Mesenchymal stem cell (in vitro differentiated cells and primary cell): ENCODE measurements at regions not wholly inside any gene's neighbourhood (a gene's known extent, or its start where the extent isn't known, plus 50 kb on each side); places are given as distances from the start of the nearest gene placed in this dataset.
A peak's percentile ranks its signal among the peaks of the same experiment; 100 is the strongest.

Source experiments
- DNase-seq: peaks from one replicate; pipeline ENCODE4 v3.0.0-alpha.2; 2013
- H2AFZ ChIP-seq: one replicate; pipeline ENCODE4 v1.6.1; 2013; ENCODE audit warnings: low read depth, mild to moderate bottlenecking, control low read depth, inconsistent platforms, low read length, moderate library complexity
- H2AK5ac ChIP-seq: 2 replicates; pipeline ENCODE4 v1.6.1; 2013; ENCODE audit warnings: low read length, moderate library complexity, mild to moderate bottlenecking, inconsistent platforms; ENCODE audit not compliant: severe bottlenecking
- H2BK120ac ChIP-seq: one replicate; pipeline ENCODE4 v1.6.1; 2013; ENCODE audit warnings: low read depth, mild to moderate bottlenecking, inconsistent platforms, low read length, moderate library complexity
- H2BK12ac ChIP-seq, 2 experiments: one replicate each; pipeline ENCODE4 v1.6.1; 2013; ENCODE audit warnings: inconsistent platforms in 2 of 2, low read length in 2 of 2, mild to moderate bottlenecking in 2 of 2, moderate library complexity in 2 of 2, control low read depth in 1 of 2
- H2BK15ac ChIP-seq: one replicate; pipeline ENCODE4 v1.6.1; 2013; ENCODE audit warnings: mild to moderate bottlenecking, low read depth, inconsistent platforms; ENCODE audit not compliant: poor library complexity, severe bottlenecking
- H2BK5ac ChIP-seq: 2 replicates; pipeline ENCODE4 v1.6.1; 2013; ENCODE audit warnings: low read depth, mild to moderate bottlenecking, low read length, control low read depth, inconsistent platforms; ENCODE audit not compliant: poor library complexity, severe bottlenecking
- H3K14ac ChIP-seq, 2 experiments: one replicate each; pipeline ENCODE4 v1.6.1; 2013; ENCODE audit warnings: inconsistent platforms in 2 of 2, low read length in 2 of 2, control low read depth in 1 of 2, mild to moderate bottlenecking in 1 of 2, moderate library complexity in 1 of 2
- H3K18ac ChIP-seq, 2 experiments: one replicate each; pipeline ENCODE4 v1.6.1; 2013; ENCODE audit warnings: inconsistent platforms in 2 of 2, low read length in 2 of 2, control low read depth in 1 of 2, low read depth in 1 of 2, mild to moderate bottlenecking in 1 of 2
- H3K23ac ChIP-seq, 2 experiments: one replicate each; pipeline ENCODE4 v1.6.1; 2013; ENCODE audit warnings: inconsistent platforms in 2 of 2, low read length in 2 of 2, mild to moderate bottlenecking in 2 of 2, moderate library complexity in 2 of 2, control low read depth in 1 of 2
- H3K27ac ChIP-seq: 2 replicates; pipeline ENCODE4 v1.5.1; 2013; ENCODE audit warnings: mild to moderate bottlenecking, moderate library complexity, low read length, control low read depth, inconsistent platforms; ENCODE audit not compliant: poor library complexity, severe bottlenecking
- H3K27me3 ChIP-seq, 2 experiments: 2 replicates each; pipeline versions ENCODE4 v1.6.1 to v1.7.0; 2013; ENCODE audit warnings: low read length in 2 of 2, mild to moderate bottlenecking in 2 of 2, moderate library complexity in 2 of 2, control low read depth in 1 of 2, inconsistent platforms in 1 of 2; ENCODE audit not compliant: control insufficient read depth in 1 of 2, insufficient read depth in 1 of 2
- H3K36me3 ChIP-seq, 2 experiments: 2 replicates each; pipeline versions ENCODE4 v1.6.1 to v1.7.0; 2013; ENCODE audit warnings: low read length in 2 of 2, control low read depth in 1 of 2, inconsistent platforms in 1 of 2, low read depth in 1 of 2, mild to moderate bottlenecking in 1 of 2; ENCODE audit not compliant: insufficient read depth in 2 of 2, control insufficient read depth in 1 of 2
- H3K4ac ChIP-seq, 2 experiments: one replicate each; pipeline ENCODE4 v1.6.1; 2013; ENCODE audit warnings: inconsistent platforms in 2 of 2, low read length in 2 of 2, mild to moderate bottlenecking in 2 of 2, moderate library complexity in 2 of 2, control low read depth in 1 of 2, low read depth in 1 of 2
- H3K4me1 ChIP-seq: 2 replicates; pipeline ENCODE4 v1.6.1; 2013; ENCODE audit warnings: low read depth, low read length, control low read depth; ENCODE audit not compliant: control insufficient read depth, insufficient read depth
- H3K4me2 ChIP-seq: 2 replicates; pipeline ENCODE4 v1.6.1; 2013; ENCODE audit warnings: low read length, mild to moderate bottlenecking, inconsistent platforms; ENCODE audit not compliant: poor library complexity, severe bottlenecking
- H3K4me3 ChIP-seq, 2 experiments: 2 replicates each; pipeline versions ENCODE4 v1.5.1 to v1.7.0; 2013; ENCODE audit warnings: low read length in 2 of 2, mild to moderate bottlenecking in 2 of 2, control low read depth in 1 of 2, low read depth in 1 of 2; ENCODE audit not compliant: insufficient read depth in 1 of 2
- H3K79me1 ChIP-seq: replicated peaks from 2 replicates; pipeline ENCODE4 v1.6.1; 2013; ENCODE audit warnings: mild to moderate bottlenecking, control low read depth, low read length, inconsistent platforms; ENCODE audit not compliant: poor library complexity, severe bottlenecking
- H3K9ac ChIP-seq: 2 replicates; pipeline ENCODE4 v1.7.0; 2013; ENCODE audit warnings: mild to moderate bottlenecking, low read length, moderate library complexity
- H3K9me3 ChIP-seq: 2 replicates; pipeline ENCODE4 v1.7.0; 2013; ENCODE audit warnings: mild to moderate bottlenecking, low read length; ENCODE audit not compliant: control insufficient read depth
- H4K8ac ChIP-seq: one replicate; pipeline ENCODE4 v1.6.1; 2013; ENCODE audit warnings: inconsistent platforms, mild to moderate bottlenecking, low read length, moderate library complexity
- H4K91ac ChIP-seq: one replicate; pipeline ENCODE4 v1.6.1; 2013; ENCODE audit warnings: mild to moderate bottlenecking, low read length, inconsistent platforms
- WGBS: methylation state at CpG from one replicate; pipeline ENCODE4 v1.1.7; 2013; ENCODE audit warnings: mixed read lengths; 5-methylcytosine and 5-hydroxymethylcytosine counted together

DNA sequence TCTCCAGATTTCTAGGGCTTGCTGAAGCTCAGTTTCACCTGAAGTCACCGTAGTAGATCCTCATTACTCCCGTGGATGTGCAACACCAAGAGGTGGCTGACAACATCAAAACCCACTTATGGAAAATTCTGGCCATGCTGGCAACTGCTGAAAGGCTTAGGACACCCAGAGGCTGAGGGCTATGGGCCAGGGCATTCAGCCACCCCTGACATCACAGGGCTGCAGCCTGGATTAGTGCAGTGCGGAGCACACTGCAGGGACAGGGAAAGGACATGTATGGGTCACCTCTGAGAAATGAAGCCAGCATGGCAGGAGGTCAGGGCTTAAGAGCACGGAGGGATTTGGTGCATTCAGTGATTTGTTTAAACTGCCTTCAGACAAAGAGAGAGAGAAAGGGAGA is 300.6 kb downstream of the TDRD15 start:
- Histone ChIP-seq H3K18ac (peak overlapping the region; percentile 4 to 79), H2BK12ac (peak overlapping the region in 1 of 2 experiments; percentile 61)
- WGBS: 96% methylated on average over 4 of the region's 4 CpGs

DNA sequence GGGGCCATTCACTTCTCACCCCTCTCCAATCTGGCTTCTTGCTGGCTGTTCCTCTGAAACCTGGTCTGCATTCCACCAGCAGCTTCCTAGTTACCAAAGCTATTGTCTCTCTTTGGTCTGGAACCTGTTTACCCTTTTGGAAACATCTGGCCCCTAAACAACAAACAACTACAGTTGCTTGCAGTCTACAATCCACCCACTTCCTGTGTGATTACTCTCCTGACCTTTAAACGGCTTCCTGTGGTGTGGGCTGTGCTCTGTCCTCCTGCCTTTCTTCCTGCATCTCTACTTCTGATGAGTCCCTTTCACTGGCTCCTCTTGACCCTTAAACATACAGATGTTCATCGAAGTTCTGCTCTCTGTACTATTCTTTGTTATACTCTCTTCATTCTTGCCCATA is 303.8 kb downstream of the TDRD15 start:
- Histone ChIP-seq H3K9ac (no peak overlapping the region), H3K4me3 (no peak overlapping the region), H3K79me1 (no peaks in the 10 kb centered on the region), H3K27ac (no peak overlapping the region), H4K8ac (no peak overlapping the region), H3K4me2 (no peak overlapping the region), H2BK15ac (no peak overlapping the region), H2BK12ac (peak overlapping the region in 1 of 2 experiments; percentile 57), H3K27me3 (no peaks in the 10 kb centered on the region), H4K91ac (no peak overlapping the region), H2BK120ac (no peak overlapping the region), H2AFZ (no peak overlapping the region), H3K4me1 (no peaks in the 10 kb centered on the region), H3K23ac (no peak overlapping the region), H3K18ac (peak overlapping the region in 1 of 2 experiments; percentile 72), H2AK5ac (no peak overlapping the region), H3K36me3 (no peaks in the 10 kb centered on the region), H3K14ac (peak overlapping the region in 1 of 2 experiments; percentile 22), H2BK5ac (no peak overlapping the region), H3K4ac (peak overlapping the region in 1 of 2 experiments; percentile 33), H3K9me3 (peaks cover 4% of the 10 kb centered on the region)
- DNase-seq: no peak
- 29% methylated on average over 2 of the region's 2 CpGs for WGBS

More for the DNA sequence above, 300.6 kb downstream of the TDRD15 start:
- no peaks in the 10 kb centered on the region for H3K4me1 ChIP-seq
- H3K4me3 ChIP-seq: no peak overlapping the region
- no peaks in the 10 kb centered on the region for H3K36me3 ChIP-seq
- no peak overlapping the region for H2BK5ac ChIP-seq
- H2BK15ac ChIP-seq: no peak overlapping the region
- H4K91ac ChIP-seq: peak overlapping the region; percentile 20
- H3K27me3 ChIP-seq: no peaks in the 10 kb centered on the region
- H3K14ac ChIP-seq: peak overlapping the region in 1 of 2 experiments; percentile 19
- H3K9me3 ChIP-seq: peaks cover 4% of the 10 kb centered on the region
- H2AFZ ChIP-seq: no peak overlapping the region
- no peaks in the 10 kb centered on the region for H3K79me1 ChIP-seq
- no peak overlapping the region for H3K23ac ChIP-seq
- no peak overlapping the region for H2AK5ac ChIP-seq
- H3K27ac ChIP-seq: no peak overlapping the region
- H2BK120ac ChIP-seq: no peak overlapping the region
- H3K4me2 ChIP-seq: no peak overlapping the region
- no peak overlapping the region for H3K9ac ChIP-seq
- no peak for DNase-seq
- no peak overlapping the region for H4K8ac ChIP-seq
- H3K4ac ChIP-seq: no peak overlapping the region

DNA sequence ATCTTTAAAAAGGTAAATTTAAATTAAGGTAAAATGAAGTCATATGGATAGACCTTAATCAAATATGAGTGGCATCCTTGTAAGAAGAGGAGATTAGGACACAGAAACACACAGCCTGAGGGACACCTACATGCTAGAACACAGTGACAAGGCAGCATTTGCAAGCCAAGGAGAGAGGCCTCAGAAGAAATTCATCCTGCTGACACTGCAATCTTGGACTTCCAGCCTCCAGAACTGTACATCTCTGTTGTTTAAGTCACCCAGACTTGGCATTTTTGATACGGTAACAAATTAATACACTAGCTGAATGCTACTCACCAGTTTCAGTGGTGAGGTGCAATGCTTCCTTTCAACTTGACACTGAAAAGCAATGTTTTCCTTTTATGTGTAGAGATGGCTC is 305.0 kb downstream of the TDRD15 start:
- H3K79me1 ChIP-seq: no peaks in the 10 kb centered on the region
- no peak overlapping the region for H3K14ac ChIP-seq
- H3K4me1 ChIP-seq: no peaks in the 10 kb centered on the region
- no peak overlapping the region for H2AFZ ChIP-seq
- DNase-seq: no peak
- H3K23ac ChIP-seq: no peak overlapping the region
- H3K4me3 ChIP-seq: no peak overlapping the region
- no peak overlapping the region for H2BK120ac ChIP-seq
- no peak overlapping the region for H3K27ac ChIP-seq
- no peak overlapping the region for H2AK5ac ChIP-seq
- no peak overlapping the region for H4K91ac ChIP-seq
- no peaks in the 10 kb centered on the region for H3K36me3 ChIP-seq
- peaks cover 4% of the 10 kb centered on the region for H3K9me3 ChIP-seq
- no peak overlapping the region for H4K8ac ChIP-seq
- 100% methylated on average over 1 of the region's 1 CpG for WGBS
- no peak overlapping the region for H3K4me2 ChIP-seq
- no peak overlapping the region for H2BK12ac ChIP-seq
- no peak overlapping the region for H2BK5ac ChIP-seq
- H2BK15ac ChIP-seq: no peak overlapping the region
- H3K27me3 ChIP-seq: no peaks in the 10 kb centered on the region
- H3K9ac ChIP-seq: no peak overlapping the region
- H3K18ac ChIP-seq: peak overlapping the region in 1 of 2 experiments; percentile 37
- H3K4ac ChIP-seq: no peak overlapping the region

DNA sequence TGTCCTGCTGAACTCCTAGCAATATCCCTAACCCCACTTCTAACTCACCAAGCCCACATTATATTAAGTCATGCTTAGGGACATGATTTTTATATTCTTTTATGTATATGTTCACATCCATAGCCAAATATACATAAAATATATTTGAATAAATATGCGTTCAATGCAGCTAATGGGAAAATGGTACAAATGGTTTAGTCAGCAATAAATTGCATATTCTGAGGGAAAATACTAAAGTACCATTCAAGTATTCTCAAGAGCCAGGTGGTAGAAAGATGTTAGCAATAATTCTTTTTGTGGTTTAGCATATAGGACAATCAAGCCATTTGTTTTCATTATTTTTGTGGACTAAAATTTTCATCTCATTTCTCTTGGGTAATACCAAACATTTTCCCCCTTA is 306.0 kb downstream of the TDRD15 start:
- Histone ChIP-seq H3K9ac (no peak overlapping the region), H3K4me3 (no peak overlapping the region), H3K18ac (no peak overlapping the region), H2BK5ac (no peak overlapping the region), H3K4me1 (no peaks in the 10 kb centered on the region), H3K4me2 (no peak overlapping the region), H2AK5ac (no peak overlapping the region), H4K8ac (no peak overlapping the region), H3K36me3 (no peaks in the 10 kb centered on the region), H3K27ac (no peak overlapping the region), H2BK12ac (no peak overlapping the region), H3K4ac (no peak overlapping the region), H2AFZ (no peak overlapping the region), H3K23ac (no peak overlapping the region), H3K27me3 (no peaks in the 10 kb centered on the region), H3K14ac (no peak overlapping the region), H3K79me1 (no peaks in the 10 kb centered on the region), H3K9me3 (peaks cover 4% of the 10 kb centered on the region), H2BK15ac (no peak overlapping the region), H4K91ac (no peak overlapping the region), H2BK120ac (no peak overlapping the region)
- no peak for DNase-seq
- WGBS: 100% methylated on average over 1 of the region's 1 CpG
